ENCODE measurements at regions not wholly inside any gene's neighbourhood (a gene's known extent, or its start where the extent isn't known, plus 50 kb on each side); places are given as distances from the start of the nearest gene placed in this dataset.
"Not testable (repeated sequence)": the region's sequence is repeated elsewhere in the genome, so short reads cannot be mapped to it uniquely, and the experiment has no call there.

GRCh38 chr7:65062566-65062965, 56.1 kb upstream of the ERV3-1 start:
- DNase-seq = not testable (repeated sequence)

DNA sequence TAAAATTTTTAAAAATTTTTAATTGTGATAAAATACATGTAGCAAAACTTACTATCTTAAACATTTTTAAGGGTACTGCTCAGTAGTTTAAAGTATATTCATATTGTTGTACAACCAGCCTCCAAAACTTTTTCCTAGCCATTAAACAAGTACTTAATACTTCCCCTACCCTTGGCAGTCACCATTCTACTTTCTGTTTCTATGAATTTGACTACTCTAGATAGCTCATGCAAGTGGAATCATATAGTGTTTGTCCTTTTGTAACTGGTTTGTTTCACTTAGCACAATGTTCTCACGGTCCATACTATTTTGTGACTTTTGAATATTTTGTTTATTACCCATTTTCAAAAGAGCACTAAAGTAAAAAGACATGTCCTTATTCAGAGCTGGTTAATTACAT, 52.8 kb upstream of the ERV3-1 start:
- DNase-seq = not testable (repeated sequence)

Data from muscle of back (tissue), 3 donors.